GM21447 (cell line): ENCODE measurements at regions not wholly inside any gene's neighbourhood (a gene's known extent, or its start where the extent isn't known, plus 50 kb on each side); places are given as distances from the start of the nearest gene placed in this dataset.
"Not testable (repeated sequence)": the region's sequence is repeated elsewhere in the genome, so short reads cannot be mapped to it uniquely, and the experiment has no call there.

Experiments
- ATAC-seq: cut with Tn5 transposase; IDR thresholded peaks from one replicate; pipeline ENCODE4 v1.9.1; 2021; ENCODE audit not compliant: unreplicated experiment

GRCh38 chr6:4224067-4224978, 88.9 kb upstream of the ECI2 start:
- ATAC-seq, result no peak

GRCh38 chr6:4220558-4220957, 85.2 kb upstream of the ECI2 start:
- no peak for ATAC-seq

DNA sequence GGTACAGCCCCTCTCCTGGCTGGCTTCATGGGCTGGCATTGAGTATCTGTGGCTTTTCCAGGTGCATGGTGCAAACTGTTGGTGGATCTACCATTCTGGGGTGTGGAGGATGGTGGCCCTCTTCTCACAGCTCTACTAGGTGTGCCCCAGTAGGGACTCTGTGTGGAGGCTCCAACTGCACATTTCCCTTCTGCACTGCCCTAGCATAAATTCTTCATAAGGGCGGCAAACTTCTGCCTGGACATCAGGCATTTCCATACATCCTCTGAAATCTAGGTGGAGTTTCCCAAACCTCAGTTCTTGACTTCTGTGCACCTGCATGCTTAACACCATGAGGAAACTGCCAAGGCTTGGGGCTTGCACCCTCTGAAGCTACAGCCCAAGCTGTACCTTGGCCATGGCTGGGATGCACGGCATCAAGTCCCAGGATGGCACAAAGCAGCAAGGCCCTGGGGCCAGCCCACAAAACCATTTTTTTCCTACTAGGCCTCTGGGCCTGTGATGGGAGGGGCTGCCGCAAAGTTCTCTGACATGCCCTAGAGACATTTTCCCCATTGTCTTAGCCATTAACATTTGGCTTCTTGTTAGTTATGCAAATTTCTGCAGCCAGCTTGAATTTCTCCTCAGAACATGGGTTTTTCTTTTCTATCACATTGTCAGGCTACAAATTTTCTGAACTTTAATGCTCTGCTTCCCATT, 83.4 kb upstream of the ECI2 start:
- not testable (repeated sequence) for ATAC-seq

DNA sequence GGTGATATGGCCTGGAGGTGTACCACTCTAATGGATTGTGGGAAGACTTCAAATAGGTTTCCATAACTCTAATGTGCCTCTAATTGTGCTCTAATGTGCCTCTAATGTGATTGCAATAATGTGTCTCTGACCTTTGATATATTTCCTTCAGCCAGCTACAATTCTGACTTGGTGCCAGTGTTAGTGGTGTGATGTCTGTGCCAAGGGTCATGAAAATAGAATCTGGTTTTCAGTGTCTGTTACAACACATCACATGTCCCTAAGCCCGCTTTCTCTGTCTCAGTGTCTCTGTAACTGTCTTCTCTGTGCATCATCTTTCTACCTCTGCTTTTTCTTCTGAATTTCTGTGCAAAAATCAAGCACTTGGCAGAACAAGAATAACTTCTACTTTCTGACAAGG, 77.2 kb upstream of the ECI2 start:
- no peak for ATAC-seq

- ATAC-seq, result no peak
Measured at GRCh38 chr6:4210629-4211419, 75.4 kb upstream of the ECI2 start.

DNA sequence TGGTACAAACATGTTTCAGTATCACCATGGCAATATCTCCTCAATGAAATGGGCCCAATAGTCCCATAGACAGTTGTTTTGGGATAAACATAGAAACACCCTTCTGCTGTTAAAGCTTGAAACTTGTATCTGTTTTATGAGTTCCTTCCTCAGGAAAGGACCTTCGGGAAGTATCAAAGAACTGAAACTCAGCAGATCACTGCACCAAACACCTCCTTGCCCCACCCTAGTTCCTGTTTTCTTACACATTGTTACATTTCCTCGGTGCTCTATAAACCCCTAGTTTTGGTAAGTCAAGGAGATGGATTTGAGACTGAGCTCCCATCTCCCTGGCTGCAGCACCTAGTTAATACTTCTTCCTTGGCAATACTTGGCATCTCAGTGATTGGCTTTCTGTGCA, 73.8 kb upstream of the ECI2 start:
- no peak for ATAC-seq

DNA sequence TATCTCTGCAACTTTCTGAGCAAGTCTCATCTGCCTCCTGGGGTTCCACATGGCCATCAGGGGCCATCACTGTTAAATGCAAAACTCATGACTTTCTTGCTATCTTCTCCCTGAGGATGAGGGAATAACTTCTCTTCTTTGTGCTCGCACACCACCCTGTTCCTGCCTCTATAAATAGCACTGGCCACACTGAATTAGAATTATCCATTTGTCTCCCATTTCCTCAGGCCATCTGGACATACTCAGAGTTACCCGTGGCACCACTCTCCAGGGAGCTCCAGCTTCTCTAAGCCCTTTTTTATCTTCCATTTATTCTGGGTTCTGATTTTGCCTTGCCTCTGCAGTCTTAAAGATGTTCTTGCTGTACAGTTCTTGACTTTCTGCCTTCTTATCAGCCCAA, 72.8 kb upstream of the ECI2 start:
- no peak for ATAC-seq

- ATAC-seq, result not testable (repeated sequence)
Measured at GRCh38 chr6:4203642-4204417, 68.5 kb upstream of the ECI2 start.

- ATAC-seq, result no peak
Measured at GRCh38 chr6:4192627-4193026, 57.3 kb upstream of the ECI2 start.

GRCh38 chr6:4192173-4192572, 56.8 kb upstream of the ECI2 start:
- ATAC-seq, result no peak

GRCh38 chr6:4191271-4191721, 55.9 kb upstream of the ECI2 start:
- no peak for ATAC-seq

- no peak for ATAC-seq
Measured at GRCh38 chr6:4189249-4189648, 53.9 kb upstream of the ECI2 start.

GRCh38 chr6:4188801-4189200, 53.4 kb upstream of the ECI2 start:
- ATAC-seq, result no peak

- no peak for ATAC-seq
Measured at GRCh38 chr6:4187480-4187879, 52.1 kb upstream of the ECI2 start.

DNA sequence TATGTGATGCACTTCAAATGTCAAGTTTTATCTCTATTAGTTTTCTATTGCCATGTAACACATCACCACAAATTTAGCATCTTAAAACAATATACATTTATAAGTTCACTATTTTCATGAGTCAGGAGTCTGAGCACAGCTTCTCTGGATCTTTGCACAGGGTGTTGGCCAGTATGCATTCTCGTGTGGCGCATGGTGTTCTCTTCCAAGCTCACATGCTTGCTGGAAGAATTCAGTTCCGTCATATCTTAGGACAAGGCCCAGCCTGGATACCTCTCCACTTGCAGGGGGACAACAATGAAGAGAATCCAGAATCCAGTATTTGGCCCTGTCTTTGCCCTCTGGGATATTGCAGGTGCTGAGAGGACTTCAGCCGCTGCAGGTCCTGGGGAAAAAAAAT, 51.0 kb upstream of the ECI2 start:
- no peak for ATAC-seq

DNA sequence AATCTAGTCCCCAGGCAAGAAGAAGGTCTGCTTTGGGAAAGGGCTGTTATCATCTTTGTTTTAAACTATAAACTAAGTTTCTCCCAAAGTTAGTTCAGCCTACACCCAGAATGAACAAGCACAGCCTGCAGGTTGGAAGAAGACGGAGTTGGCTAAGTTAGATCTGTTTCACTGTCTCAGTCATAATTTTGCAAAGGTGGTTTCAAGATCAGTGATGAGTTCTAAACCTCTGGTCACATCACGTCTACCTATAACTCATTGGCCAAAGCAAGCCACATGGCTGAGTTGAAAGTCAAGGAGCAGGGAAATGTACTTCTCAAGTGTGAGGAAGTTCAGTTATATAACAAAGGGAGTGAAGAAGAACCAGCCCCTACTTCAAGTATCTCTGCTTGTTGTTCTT, 50.5 kb upstream of the ECI2 start:
- ATAC-seq, result no peak

- ATAC-seq, result no peak
Measured at GRCh38 chr6:4185419-4185818, 50.0 kb upstream of the ECI2 start.
